ENCODE measurements at regions not wholly inside any gene's neighbourhood (a gene's known extent, or its start where the extent isn't known, plus 50 kb on each side); places are given as distances from the start of the nearest gene placed in this dataset.

- no peak for TF ChIP-seq CTCF (IDR thresholded peaks at IDR 0.05; ENCODE audit: low read length)
- no peak for TF ChIP-seq EZH2 (optimal IDR thresholded peaks at IDR 0.05; ENCODE audit: low read depth, low read length)
- no peak for TF ChIP-seq EZH2phosphoT487 (IDR thresholded peaks at IDR 0.05; ENCODE audit: low read length)
These were observed 430.5 kb downstream of the MRPL39 start for GRCh38 chr21:25176637-25177412.
